ENCODE measurements at regions not wholly inside any gene's neighbourhood (a gene's known extent, or its start where the extent isn't known, plus 50 kb on each side); places are given as distances from the start of the nearest gene placed in this dataset.

DNA sequence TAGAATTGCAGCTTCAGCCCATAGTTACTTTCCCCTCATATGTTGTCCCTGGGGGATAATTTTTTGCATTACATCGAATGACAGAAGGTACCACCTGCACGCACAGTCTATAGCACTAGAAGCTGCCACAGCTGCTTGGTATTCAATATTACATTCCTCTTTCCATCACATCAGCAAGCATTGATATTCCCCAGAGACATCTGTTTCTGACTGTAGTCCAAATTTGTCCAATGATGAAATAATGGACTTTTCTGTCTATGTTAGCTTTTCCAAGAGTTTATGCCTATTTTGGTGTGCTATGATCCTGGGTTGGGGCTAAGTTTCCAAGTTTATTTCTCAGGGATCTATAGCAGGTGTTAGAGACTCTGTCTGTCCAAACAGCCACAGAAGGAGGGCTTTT lies 335.4 kb downstream of the LRIG3 start:
- Mint-ChIP-seq H3K4me3 (no peak overlapping the region), H3K27me3 (ENCODE audit: low read depth in 2 of 2) (no peaks in the 10 kb centered on the region), H3K27ac (no peak overlapping the region), H3K36me3 (no peaks in the 10 kb centered on the region), H3K9me3 (peaks cover 0 to 4% of the 10 kb centered on the region in 2 donors), H3K4me1 (no peaks in the 10 kb centered on the region)
- Histone ChIP-seq H3K4me3 (ENCODE audit: low read length) (no peak overlapping the region), H3K4me1 (ENCODE audit: control insufficient read depth, insufficient read depth, low read length) (no peaks in the 10 kb centered on the region), H3K9me3 (ENCODE audit: control insufficient read depth, insufficient read depth, low read length) (no peaks in the 10 kb centered on the region), H3K36me3 (ENCODE audit: control insufficient read depth, insufficient read depth, low read length) (no peaks in the 10 kb centered on the region), H3K27me3 (ENCODE audit: control insufficient read depth, insufficient read depth, low read length) (no peaks in the 10 kb centered on the region), H3K27ac (ENCODE audit: low read length) (no peak overlapping the region)
- intact Hi-C loops (cut with micrococcal nuclease), result no loop called here
- no peak for TF ChIP-seq CTCF (IDR thresholded peaks at IDR 0.05)
- WGBS (ENCODE audit: insufficient coverage), result 82% methylated on average over 2 of the region's 2 CpGs
- no peak for ATAC-seq
- DNase-seq, result no peak

GRCh38 chr12:58586762-58587161 lies 333.5 kb downstream of the LRIG3 start:
- TF ChIP-seq CTCF (IDR thresholded peaks at IDR 0.05), result no peak
- H3K27me3 ChIP-seq (ENCODE audit: control insufficient read depth, insufficient read depth, low read length), result no peaks in the 10 kb centered on the region
- Mint-ChIP-seq H3K4me1 (no peaks in the 10 kb centered on the region), H3K9me3 (peaks cover 0 to 4% of the 10 kb centered on the region in 2 donors), H3K27ac (no peak overlapping the region), H3K36me3 (no peaks in the 10 kb centered on the region), H3K4me3 (no peak overlapping the region), H3K27me3 (ENCODE audit: low read depth in 2 of 2) (no peaks in the 10 kb centered on the region)
- H3K27ac ChIP-seq (ENCODE audit: low read length), result no peak overlapping the region
- no peak overlapping the region for H3K4me3 ChIP-seq (ENCODE audit: low read length)
- ATAC-seq (no peak), DNase-seq (no peak)
- WGBS (ENCODE audit: insufficient coverage), result 31% methylated on average over 1 of the region's 3 CpGs
- intact Hi-C loops (cut with micrococcal nuclease), result no loop called here
- no peaks in the 10 kb centered on the region for H3K4me1 ChIP-seq (ENCODE audit: control insufficient read depth, insufficient read depth, low read length)
- H3K36me3 ChIP-seq (ENCODE audit: control insufficient read depth, insufficient read depth, low read length), result no peaks in the 10 kb centered on the region
- H3K9me3 ChIP-seq (ENCODE audit: control insufficient read depth, insufficient read depth, low read length), result no peaks in the 10 kb centered on the region

DNA sequence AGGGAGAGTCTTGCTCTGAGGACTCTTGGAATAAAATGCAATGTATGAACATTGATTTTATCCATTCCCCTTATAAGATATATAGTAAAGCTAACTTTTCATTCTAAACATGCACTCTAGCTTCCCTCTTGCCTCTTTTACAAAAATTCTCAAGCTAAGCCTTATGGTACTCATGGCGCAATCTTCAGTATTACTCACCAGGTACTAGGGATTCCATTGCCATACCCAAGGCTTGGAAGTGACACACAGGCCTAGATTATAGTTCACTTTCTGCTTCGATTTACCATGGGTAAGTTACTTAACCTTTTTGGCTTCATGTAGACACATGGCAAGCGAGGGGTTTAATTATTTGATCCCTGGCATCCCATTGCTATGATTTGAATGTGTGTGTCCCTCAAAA lies 331.5 kb downstream of the LRIG3 start:
- Mint-ChIP-seq H3K27me3 (ENCODE audit: low read depth in 2 of 2) (no peaks in the 10 kb centered on the region), H3K27ac (no peak overlapping the region), H3K4me1 (no peaks in the 10 kb centered on the region), H3K9me3 (no peaks in the 10 kb centered on the region), H3K4me3 (no peak overlapping the region), H3K36me3 (no peaks in the 10 kb centered on the region)
- H3K9me3 ChIP-seq (ENCODE audit: control insufficient read depth, insufficient read depth, low read length), result no peaks in the 10 kb centered on the region
- no peaks in the 10 kb centered on the region for H3K4me1 ChIP-seq (ENCODE audit: control insufficient read depth, insufficient read depth, low read length)
- no peak for ATAC-seq
- TF ChIP-seq CTCF (IDR thresholded peaks at IDR 0.05), result no peak
- intact Hi-C loops (cut with micrococcal nuclease), result no loop called here
- H3K27ac ChIP-seq (ENCODE audit: low read length), result no peak overlapping the region
- 80% methylated on average over 3 of the region's 3 CpGs for WGBS (ENCODE audit: insufficient coverage)
- H3K27me3 ChIP-seq (ENCODE audit: control insufficient read depth, insufficient read depth, low read length), result no peaks in the 10 kb centered on the region
- no peak for DNase-seq
- no peaks in the 10 kb centered on the region for H3K36me3 ChIP-seq (ENCODE audit: control insufficient read depth, insufficient read depth, low read length)
- no peak overlapping the region for H3K4me3 ChIP-seq (ENCODE audit: low read length)

GRCh38 chr12:58592475-58593207 lies 327.7 kb downstream of the LRIG3 start:
- Histone ChIP-seq H3K27me3 (ENCODE audit: control insufficient read depth, insufficient read depth, low read length) (no peaks in the 10 kb centered on the region), H3K27ac (ENCODE audit: low read length) (no peak overlapping the region), H3K9me3 (ENCODE audit: control insufficient read depth, insufficient read depth, low read length) (no peaks in the 10 kb centered on the region), H3K4me1 (ENCODE audit: control insufficient read depth, insufficient read depth, low read length) (no peaks in the 10 kb centered on the region), H3K4me3 (ENCODE audit: low read length) (no peak overlapping the region), H3K36me3 (ENCODE audit: control insufficient read depth, insufficient read depth, low read length) (no peaks in the 10 kb centered on the region)
- H3K27me3 Mint-ChIP-seq (ENCODE audit: low read depth in 2 of 2), result no peaks in the 10 kb centered on the region
- no peaks in the 10 kb centered on the region for H3K4me1 Mint-ChIP-seq
- DNase-seq (no peak), ATAC-seq (no peak)
- no peak overlapping the region for H3K27ac Mint-ChIP-seq
- no peaks in the 10 kb centered on the region for H3K36me3 Mint-ChIP-seq
- peaks cover 2 to 3% of the 10 kb centered on the region in 2 donors for H3K9me3 Mint-ChIP-seq
- TF ChIP-seq CTCF (IDR thresholded peaks at IDR 0.05), result no peak
- no peak overlapping the region for H3K4me3 Mint-ChIP-seq
- intact Hi-C loops (cut with micrococcal nuclease), result no loop called here
- WGBS (ENCODE audit: insufficient coverage), result 85% methylated on average over 4 of the region's 4 CpGs

Measured in natural killer cell (primary cell).